Effector CD8-positive, alpha-beta T cell (primary cell): ENCODE measurements at regions not wholly inside any gene's neighbourhood (a gene's known extent, or its start where the extent isn't known, plus 50 kb on each side); places are given as distances from the start of the nearest gene placed in this dataset.
"Not testable (repeated sequence)": the region's sequence is repeated elsewhere in the genome, so short reads cannot be mapped to it uniquely, and the experiment has no call there.

Experiments
- DNase-seq: peaks from one replicate; lab custom pipeline; 2025; lab: John Stamatoyannopoulos, UW

DNA sequence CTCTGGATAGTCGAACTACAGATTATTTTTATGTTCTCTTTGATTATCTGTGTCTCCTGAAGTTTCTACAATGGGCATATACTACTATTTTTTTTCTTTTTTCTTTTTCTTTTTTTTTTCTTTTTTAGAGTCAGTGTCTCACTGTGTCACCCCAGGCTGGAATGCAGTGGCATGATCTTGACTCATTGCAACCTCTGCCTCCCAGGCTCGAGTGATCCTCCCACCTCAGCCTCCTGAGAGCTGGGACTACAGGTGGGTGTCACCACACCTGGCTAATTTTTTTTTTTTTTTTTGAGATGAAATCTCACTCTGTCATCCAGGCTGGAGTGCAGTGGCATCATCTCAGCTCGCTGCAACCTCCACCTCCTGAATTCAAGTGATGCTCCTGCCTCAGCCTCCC is 250.7 kb upstream of the KAZN start:
- no peak for DNase-seq

DNA sequence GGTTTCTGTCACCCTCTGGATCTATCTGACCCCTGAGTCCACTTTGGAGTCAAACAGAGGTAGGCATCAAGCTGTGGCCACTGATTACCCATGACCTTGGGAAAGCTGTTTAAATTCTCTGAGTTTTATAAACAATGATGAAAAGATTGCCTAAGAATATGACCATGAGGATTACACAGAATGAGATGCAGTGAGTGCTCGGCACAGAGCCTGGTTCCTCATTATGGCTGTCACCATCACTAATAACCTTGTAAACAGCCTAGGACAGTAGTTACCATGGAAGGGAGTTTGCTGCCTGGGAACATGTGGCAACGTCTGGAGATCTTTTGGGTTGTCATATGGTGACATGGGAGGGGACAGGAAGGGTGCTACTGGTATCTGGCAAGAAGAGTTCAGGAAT is 248.3 kb upstream of the KAZN start:
- no peak for DNase-seq

DNA sequence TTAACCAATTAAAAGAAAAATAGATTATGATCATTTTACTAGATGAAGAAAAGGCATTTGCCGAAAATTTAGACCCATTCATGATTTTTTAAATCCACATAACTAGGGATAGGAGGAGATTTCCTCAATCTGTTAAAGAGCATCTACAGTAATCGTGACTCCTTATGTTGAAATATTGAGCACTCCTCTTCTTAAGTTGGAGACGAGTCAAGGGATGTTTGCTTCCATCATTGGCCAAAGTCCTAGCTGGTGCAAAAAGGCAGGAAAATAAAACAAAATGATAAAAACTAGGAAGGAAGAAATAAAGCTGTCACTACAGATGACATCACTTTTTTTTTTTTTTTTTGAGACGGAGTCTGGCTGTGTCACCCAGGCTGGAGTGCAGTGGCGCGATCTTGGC is 245.6 kb upstream of the KAZN start:
- no peak for DNase-seq

DNA sequence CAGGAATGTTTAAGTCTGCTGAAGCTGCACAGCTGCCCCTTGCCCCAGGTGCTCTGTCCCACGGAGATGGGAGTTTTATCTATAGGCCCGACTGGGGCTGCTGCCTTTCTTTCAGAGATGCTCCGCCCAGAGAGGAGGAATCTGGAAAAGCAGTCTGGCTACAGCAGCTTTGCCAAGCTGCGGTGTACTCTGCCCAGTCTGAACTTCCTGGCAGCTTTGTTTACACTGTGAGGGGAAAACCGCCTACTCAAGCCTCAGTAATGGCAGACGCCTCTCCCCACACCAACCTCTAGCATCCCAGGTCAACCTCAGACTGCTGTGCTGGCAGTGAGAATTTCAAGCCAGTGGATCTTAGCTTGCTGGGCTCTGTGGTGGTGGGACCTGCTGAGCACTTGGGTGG is 237.5 kb upstream of the KAZN start:
- DNase-seq, result not testable (repeated sequence)

DNA sequence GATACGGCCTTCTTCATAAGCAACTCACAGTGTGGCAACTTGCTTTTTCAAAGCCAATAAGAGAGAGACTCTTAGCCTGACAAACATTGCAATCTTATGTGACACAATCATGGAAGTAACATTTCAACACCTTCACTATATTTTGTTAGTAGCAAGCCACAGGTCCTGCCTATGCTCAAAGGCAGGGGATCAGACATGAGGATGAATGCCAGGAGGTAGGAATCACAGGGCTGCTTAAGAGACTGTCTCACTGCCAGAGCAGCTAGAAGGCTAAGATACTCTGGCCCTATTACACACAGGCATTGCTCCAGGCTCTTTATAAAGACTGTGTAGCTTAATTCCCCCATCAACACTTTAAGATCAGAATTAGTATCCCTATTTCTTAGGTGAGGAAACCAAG is 236.2 kb upstream of the KAZN start:
- DNase-seq, result no peak

DNA sequence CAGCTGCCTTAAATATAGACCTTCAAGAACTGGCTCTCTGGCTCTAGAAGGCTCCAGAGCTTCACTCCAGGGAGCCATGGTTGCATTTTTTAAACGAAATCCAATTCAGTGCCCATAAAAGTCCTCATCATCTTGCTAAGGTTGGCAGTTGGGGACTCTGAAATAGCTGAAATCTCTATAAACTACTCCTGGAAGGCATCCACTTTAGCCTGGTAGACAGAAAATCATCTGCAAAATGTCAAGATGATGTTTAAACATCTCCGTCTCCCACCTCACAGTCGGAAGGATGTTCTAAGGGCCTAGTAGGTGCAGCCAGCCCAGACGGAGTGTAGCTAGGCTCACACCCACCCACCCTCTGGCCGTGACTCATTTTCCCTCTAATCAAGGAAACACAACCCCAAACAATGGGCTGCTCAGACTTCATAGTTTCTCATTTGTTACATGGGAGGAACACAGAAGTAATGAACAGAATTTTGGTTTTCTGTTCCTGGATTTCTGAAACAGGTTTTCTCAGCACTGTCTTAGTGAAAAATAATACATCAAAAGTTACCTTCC is 235.4 kb upstream of the KAZN start:
- DNase-seq, result no peak

DNA sequence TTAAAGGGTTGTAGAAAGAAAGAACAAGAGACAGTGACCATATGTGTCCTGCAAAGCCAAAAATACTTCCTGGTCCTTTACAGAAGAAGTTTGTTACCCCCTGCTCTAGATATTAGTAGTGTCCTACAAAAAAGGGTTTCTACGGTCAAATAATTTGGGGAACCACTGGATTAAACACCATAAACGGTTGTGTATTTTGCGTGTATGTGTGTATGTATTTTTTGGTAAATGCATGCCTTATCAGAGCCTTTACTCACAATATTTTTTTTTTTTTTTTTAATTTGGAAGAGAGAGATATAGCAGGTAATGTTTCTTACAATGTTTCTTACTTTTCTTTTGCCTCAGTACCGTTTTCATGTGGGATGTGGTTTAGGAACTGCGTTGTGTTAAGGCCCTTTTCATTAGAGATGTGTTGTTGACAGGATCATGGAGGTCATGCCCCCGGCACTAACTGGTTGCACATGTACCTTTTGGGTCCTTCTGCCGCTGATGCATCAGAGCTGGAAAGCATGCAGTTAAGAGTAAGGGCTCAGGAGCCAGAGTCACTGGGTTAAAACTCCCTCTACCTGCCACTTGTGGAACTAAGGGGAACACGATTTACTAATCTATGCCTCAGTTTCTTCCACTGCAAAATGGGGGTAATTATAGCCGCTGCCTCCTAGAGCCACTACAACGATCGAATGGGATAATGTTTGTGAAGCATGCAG is 234.6 kb upstream of the KAZN start:
- no peak for DNase-seq

DNA sequence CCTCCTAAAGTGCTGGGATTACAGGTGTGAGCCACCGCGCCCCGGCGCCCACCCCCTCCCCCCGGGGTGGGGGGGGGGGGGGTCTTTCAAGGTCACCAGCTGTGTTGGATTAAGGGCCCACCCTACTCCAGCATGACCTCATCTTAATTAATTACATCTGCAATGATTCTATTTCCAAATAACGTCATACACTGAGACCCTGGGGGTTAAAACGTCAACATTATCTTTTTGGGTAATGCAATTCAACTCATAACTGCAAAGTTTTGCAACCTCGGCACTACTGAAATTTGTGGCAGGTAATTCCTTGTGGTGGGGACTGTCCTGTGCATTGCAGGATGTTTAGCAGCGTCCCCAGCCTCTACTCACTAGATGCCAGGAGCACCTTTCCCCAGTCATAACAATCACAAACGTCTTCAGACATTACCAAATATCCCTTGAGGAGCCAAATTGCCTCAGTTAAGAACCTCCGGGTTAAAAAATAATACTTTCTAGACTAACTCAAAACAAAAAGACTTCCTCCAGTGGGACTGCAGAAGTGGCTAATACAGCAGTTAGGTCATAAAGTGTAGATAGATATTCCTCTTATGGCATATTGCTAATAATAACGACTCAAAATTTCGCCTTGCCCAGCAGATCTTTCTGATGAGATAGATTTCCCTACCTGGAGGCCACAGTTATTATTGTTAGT is 233.0 kb upstream of the KAZN start:
- DNase-seq, result no peak

DNA sequence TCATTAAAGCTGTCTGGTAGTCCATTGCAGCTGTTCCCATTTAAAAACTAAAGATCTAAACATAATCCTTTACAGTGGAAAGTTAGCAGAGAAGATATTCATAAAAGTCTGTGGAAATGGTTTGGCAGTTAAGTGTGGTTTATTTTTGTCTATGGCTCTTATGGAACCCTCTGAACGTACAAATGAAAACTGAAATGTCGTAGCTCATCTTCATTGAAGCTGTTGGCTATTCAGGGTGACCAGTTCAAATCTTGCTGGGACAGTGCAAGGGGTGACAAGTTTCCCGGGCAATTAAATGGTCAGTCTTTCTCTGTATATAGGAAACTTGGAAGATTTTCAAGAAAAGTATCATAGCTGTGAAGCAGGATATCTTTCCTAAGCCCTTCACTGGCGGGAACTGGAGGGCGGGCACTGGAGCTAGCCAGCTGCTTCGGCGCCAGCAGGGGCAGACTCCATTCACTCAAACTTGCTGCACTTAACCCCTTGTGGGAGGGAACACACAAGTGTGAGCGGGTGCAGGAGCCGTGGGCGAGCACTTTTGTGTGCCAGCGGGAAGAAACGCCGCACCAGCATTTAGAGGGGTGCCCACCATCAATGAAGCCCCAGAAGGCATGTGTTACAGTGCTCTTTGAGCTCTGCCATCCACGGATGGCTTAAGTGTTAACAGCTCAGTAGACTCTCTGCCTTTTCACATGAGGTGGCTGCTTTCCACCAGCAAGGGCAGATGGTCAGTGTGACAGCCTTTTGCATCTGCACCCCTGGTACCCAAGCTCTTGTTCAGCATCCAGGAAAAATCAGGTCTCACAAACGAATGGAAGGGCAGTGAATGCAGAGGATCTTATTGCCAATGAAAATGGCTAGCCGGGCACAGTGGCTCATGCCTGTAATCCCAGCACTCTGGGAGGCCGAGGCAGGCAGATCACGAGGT is 232.1 kb upstream of the KAZN start:
- DNase-seq, result no peak

DNA sequence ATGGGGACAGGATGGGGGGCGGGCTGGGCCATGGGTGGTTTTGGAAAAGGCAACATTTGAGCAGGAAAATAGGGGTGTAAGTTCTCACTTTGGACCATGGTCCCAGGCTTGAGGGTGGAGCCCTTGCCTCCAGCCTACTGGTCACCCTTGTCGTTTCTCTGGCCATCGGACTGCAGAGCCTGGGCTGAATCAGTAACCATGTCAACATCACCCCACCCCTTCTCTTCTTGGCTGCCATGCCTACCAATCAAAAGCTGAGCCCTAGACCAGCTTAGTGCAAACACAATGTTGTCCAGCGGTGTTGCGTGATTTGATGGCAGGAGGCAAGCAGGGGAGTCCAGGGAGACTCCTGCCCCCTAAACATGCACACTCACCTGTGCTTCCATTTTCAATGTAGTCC is 231.0 kb upstream of the KAZN start:
- no peak for DNase-seq

DNA sequence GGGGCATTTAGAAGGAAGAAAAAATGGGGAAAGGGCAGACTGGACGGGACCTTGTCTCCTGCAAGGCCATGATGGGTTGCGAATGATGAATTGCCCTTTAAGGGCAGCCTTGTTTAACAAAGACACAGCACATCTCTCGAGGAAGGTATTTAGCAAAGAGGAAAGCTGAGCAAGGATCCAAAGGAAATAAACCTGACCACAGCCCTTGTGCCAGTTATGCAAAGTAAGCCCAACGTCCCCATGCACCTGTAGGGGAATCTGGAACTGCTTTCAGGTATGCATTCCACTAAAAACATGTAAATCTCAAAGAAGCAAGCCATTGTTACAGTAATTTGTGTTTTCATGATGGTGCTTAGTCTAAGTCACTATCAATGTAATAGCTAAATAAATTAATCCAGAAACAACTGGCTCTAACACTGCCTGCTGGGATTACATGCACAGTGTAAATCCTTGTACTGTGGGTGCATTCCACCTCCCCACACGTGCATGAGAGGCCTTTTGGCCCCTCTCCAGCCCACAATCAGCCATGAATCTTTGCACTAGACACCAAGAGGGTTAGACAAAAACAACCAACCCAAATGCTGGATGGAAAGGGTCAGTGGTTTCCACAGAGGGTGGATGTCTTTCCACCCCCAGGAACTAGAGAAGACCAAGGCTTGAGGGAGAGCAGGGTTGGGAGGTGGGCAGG is 228.8 kb upstream of the KAZN start:
- DNase-seq, result no peak

DNA sequence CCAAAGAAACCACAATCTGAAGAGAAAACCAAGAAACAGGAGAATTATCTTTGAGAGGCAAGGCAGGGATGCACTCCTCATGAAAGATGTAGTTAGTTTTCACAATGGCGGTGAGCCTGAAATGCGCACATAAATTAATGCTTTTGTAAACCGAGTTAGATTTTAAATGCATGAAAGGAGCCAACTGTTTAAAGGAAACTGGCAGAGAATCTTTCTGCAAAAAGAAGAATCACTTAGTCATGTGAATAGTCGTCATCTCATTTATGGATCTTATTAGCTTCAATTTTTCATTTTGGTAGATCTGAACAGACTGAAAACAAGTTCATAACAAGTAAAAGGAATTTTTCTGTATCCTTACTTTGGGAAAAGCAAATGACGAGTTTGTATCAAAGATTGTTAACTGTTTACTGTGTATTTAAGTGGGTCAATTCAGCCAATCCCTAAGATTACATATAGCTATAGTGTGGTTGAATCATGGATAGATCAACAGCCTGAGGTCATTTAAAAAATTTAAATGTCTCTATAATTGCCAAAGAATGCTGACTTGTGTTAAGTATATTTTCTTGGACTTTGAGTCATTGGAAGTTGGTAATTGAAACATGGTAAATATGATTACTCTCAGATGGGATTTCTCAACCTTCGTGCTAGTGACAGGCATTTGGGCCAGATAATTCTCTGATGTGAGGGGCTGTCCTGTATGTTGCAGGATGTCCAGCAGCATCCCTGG is 226.6 kb upstream of the KAZN start:
- no peak for DNase-seq

DNA sequence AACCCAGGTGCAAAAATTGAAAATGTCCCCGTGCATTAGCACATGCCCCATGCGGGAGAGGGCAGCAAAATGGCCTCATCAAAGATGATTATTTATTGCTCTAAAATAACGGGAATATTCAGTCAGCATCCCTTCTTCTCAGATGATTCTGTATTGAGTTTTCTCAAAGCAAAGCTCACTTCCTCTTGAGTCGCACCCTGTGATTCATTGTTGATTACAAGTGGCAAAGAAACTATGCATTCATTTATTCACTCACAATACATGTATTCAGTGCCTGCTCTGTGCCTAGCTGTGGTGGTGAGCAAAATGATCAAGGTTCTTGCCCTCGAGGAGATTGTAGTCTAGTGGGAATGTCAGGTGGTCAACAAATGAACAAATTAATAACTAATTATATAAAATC is 226.0 kb upstream of the KAZN start:
- DNase-seq, result no peak

DNA sequence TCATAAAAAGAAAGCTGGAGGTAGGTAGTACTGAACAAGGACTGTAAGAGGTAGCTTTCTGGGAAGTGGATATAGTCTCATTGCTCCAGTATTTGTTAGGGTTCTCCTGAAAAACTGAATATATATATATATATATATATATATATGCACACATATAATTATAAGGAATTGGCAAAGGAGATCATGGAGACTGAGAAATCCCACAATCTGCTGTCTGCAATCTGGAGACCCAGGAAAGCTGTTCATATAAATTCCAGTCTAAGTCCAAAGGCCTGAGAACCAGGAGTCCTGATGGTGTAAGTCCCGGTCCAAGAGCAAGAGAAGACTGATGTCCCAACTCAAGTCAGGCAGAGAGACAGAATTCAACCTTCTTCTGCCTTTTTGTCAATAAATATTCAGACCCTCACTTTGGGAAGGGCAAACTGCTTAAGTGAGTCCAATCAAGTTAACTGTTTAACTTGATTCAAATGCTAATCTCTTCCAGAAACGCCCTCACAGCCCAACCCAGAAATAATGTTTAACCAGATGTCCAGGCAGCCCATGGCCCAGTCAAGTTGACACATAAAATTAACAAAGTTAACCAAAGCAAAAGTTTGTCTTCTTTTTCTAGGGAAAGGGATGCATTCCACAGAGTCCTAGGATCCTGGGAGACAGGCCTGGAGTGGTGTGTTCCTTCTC is 225.3 kb upstream of the KAZN start:
- no peak for DNase-seq

DNA sequence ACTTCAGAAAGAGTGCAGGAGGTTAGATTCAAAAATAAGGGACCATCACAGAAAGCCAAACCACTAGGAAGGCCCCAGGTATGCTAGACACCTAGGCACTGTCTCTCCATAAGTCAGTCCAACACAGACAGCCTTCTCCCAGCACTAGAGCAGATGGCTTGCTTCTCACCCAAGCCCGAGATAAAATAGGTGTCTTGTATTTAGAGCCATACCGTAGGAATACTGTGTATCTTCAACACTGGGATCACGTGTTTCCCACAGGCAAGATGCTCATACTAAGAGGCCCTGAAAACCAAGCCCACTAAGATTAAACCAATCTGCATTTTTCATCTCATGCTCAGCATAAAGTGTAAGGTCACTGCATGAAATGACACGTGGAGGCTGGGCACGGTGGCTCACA is 223.3 kb upstream of the KAZN start:
- no peak for DNase-seq

DNA sequence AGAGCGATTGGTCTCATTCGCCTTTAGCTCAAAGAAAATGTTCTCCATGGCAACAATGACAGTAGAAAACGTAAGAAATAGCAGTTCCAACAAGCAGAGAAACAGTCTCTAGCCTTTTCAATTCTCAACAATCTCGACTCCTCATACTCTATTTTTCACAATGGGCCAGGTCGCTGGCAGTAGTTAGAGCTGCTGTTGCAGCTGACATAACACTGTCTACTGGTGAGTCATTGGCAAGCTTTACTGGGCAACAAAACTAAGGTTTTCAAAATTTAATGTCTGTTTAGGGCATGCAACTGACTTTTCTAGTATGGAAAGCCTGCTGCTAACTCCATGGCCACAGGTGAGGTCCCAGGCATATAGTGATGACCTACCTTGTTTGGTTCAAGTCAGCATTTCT is 221.1 kb upstream of the KAZN start:
- no peak for DNase-seq

DNA sequence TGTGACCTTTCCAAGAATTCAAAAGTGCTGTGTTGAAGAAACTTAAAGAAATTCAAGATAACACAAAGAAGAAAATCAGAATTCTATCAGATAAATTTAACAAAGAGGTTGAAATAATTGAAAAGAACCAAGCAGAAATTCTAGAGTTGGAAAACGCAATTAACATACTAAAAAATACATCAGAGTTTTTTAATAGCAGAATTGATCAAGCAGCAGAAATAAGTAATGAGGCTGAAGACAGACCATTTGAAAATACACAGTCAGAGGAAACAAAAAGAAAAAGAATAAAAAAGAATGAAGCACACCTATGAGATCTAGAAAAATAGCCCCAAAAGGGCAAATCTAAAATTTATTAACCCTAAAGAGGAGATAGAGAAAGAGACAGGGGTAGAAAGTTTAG is 218.1 kb upstream of the KAZN start:
- no peak for DNase-seq

DNA sequence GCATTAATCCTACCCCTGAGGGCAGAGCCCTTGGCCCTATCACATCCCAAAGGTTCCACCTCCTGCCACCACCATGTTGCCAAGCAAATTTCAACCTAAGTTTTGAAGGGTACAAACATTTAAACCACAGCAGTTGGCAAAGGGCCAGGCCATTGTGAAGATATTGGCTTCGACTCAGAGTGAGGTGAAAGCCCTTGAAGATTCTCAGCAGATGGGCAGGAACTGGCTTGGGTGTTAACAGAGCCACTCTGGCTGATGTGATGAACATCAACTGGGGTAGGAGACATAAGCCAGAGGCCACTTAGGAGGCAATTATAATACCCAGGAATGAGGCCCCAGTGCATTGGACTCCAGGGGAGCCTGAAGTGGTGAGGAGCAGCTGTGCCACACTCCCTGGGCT is 207.7 kb upstream of the KAZN start:
- no peak for DNase-seq

DNA sequence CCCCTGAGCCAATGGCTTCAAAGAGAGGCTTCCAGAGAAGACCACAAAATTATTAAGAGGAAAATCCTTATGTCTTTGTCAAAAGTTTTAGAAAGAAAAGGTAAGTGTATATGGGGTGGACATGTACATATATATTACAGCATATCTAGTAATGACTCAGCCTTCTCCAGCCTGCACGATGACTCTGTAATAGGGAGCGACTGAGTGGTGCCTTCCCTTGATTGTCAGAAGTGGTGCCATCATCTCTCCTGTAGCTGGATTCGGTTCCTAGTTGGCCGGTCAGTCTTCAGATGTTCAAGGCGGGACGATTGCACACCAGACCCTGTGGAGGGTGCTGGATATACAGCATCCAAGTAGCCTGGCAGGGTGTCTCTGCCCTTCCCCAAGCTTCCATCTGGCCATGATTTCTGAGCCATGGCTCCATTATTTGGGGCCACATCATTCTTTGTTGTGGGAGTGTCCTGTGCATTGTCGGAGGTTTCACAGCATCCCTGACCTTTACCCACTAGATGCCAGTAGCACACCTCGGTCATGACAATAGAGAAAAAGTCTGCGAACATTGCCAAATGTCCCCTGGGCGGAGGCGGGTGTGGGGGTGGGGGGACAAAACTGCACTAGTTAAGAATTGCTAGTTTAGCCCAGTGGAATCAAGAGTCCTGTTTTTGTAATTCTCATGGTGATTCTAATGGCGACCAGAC is 206.2 kb upstream of the KAZN start:
- DNase-seq, result no peak

DNA sequence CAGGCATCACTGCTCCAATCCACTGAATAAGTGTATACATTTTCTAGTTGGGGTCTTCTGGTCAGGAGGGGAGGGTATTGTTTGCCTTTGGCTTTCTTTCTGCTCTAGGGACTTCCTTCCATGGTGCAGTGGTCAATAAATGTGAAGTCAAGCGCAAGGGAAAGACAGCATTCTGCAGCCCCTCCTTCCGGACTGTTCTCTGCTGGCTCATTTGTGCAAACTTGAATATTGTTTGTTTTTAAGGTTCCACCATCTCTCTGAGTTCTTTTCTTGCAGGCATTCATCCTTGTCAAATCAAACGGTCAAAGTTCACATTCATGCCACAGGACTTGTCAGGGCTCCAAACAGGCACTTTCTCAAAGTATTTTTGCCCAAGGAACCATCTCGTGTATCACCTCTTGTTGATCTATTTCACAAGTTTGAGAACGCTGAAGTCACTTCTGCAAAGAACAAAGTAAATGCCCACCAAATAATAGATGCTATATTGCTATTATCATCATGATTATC is 205.6 kb upstream of the KAZN start:
- DNase-seq, result no peak
